ENCODE measurements at regions not wholly inside any gene's neighbourhood (a gene's known extent, or its start where the extent isn't known, plus 50 kb on each side); places are given as distances from the start of the nearest gene placed in this dataset.

DNA sequence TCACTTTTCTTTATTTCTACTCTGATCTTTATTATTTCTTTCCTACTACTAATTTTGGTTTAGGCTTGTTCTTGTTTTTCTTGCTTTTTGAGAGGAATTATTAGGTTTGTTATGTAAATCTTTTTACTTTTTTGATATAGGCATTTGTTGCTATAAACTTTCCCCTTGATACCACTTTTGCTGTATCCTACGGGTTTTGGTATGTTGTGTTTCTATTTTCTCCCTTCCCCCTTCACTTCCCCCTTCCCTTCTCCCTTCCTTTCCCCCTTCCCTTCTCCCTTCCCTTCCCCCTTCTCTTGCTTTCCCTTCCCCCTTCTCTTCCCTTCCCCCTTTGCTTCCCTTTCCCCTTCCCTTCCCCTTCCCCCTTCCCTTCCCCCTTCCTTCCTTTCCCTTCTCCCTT lies 529.6 kb downstream of the RAB38 start:
- TF ChIP-seq, protein P1, sequence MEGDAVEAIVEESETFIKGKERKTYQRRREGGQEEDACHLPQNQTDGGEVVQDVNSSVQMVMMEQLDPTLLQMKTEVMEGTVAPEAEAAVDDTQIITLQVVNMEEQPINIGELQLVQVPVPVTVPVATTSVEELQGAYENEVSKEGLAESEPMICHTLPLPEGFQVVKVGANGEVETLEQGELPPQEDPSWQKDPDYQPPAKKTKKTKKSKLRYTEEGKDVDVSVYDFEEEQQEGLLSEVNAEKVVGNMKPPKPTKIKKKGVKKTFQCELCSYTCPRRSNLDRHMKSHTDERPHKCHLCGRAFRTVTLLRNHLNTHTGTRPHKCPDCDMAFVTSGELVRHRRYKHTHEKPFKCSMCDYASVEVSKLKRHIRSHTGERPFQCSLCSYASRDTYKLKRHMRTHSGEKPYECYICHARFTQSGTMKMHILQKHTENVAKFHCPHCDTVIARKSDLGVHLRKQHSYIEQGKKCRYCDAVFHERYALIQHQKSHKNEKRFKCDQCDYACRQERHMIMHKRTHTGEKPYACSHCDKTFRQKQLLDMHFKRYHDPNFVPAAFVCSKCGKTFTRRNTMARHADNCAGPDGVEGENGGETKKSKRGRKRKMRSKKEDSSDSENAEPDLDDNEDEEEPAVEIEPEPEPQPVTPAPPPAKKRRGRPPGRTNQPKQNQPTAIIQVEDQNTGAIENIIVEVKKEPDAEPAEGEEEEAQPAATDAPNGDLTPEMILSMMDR (IDR thresholded peaks at IDR 0.05): no peak
- no peak for TF ChIP-seq EZH2 (IDR thresholded peaks at IDR 0.05)
